GM23338 (cell line): ENCODE measurements at regions not wholly inside any gene's neighbourhood (a gene's known extent, or its start where the extent isn't known, plus 50 kb on each side); places are given as distances from the start of the nearest gene placed in this dataset.

Experiments
- ATAC-seq: fragments of 200-7000 bp; cut with Tn5 transposase; 3 replicates; pipeline ENCODE4 v1.9.1; 2020
- DNase-seq: peaks from one replicate; pipeline ENCODE4 v3.0.0-alpha.2; 2015; ENCODE audit warnings: low spot score
- H2AFZ ChIP-seq: fragments of 200-600 bp; sonication (generic); 2 replicates; pipeline ENCODE4 v1.8.0; 2016; ENCODE audit warnings: antibody characterized with exemption, mild to moderate bottlenecking, moderate library complexity
- H3F3A ChIP-seq: fragments of 200-600 bp; sonication (generic); replicated peaks from 2 replicates; pipeline ENCODE4 v1.8.0; 2017; ENCODE audit warnings: antibody characterized with exemption, mixed run types, low read depth
- H3K27ac ChIP-seq: fragments of 200-600 bp; sonication (generic); 2 replicates; pipeline ENCODE4 v1.6.1; 2016; ENCODE audit warnings: low read depth
- H3K27me3 ChIP-seq: fragments of 200-600 bp; sonication (generic); 2 replicates; pipeline ENCODE4 v1.8.0; 2016; ENCODE audit warnings: mild to moderate bottlenecking, mixed run types, moderate library complexity; ENCODE audit not compliant: insufficient read depth
- H3K36me3 ChIP-seq: fragments of 200-600 bp; sonication (generic); 2 replicates; pipeline ENCODE4 v1.8.0; 2016; ENCODE audit warnings: mild to moderate bottlenecking; ENCODE audit not compliant: insufficient read depth
- H3K4me1 ChIP-seq: fragments of 200-600 bp; sonication (generic); 2 replicates; pipeline ENCODE4 v1.8.0; 2016; ENCODE audit warnings: mild to moderate bottlenecking, moderate library complexity; ENCODE audit not compliant: insufficient read depth
- H3K4me2 ChIP-seq: fragments of 200-600 bp; sonication (generic); 2 replicates; pipeline ENCODE4 v1.7.1; 2017; ENCODE audit warnings: mixed run types
- H3K4me3 ChIP-seq: fragments of 200-600 bp; sonication (generic); 2 replicates; pipeline ENCODE4 v1.6.1; 2016; ENCODE audit warnings: mixed run types
- H3K79me2 ChIP-seq: fragments of 200-600 bp; sonication (generic); replicated peaks from 2 replicates; pipeline ENCODE4 v1.8.0; 2017; ENCODE audit warnings: mild to moderate bottlenecking; ENCODE audit not compliant: insufficient read depth
- H3K9me2 ChIP-seq: fragments of 200-600 bp; sonication (generic); 2 replicates; pipeline ENCODE4 v1.8.0; 2017; ENCODE audit not compliant: insufficient read depth
- H4K20me1 ChIP-seq: fragments of 200-600 bp; sonication (generic); replicated peaks from 2 replicates; pipeline ENCODE4 v1.8.0; 2017; ENCODE audit warnings: mild to moderate bottlenecking; ENCODE audit not compliant: insufficient read depth
- H3K27ac Mint-ChIP-seq: 2 replicates; pipeline ENCODE4 v1.8.0; 2020; ENCODE audit warnings: inconsistent platforms, mild to moderate bottlenecking, moderate library complexity, mixed read lengths
- H3K27me3 Mint-ChIP-seq: 3 replicates; pipeline ENCODE4 v1.8.0; 2022; ENCODE audit warnings: low read depth, mild to moderate bottlenecking, moderate library complexity, mixed read lengths, inconsistent platforms; ENCODE audit not compliant: insufficient read depth, poor library complexity
- H3K36me3 Mint-ChIP-seq: 3 replicates; pipeline ENCODE4 v1.8.0; 2021; ENCODE audit warnings: low read depth, mild to moderate bottlenecking, inconsistent platforms, moderate library complexity, mixed read lengths
- H3K4me1 Mint-ChIP-seq: 3 replicates; pipeline ENCODE4 v1.8.0; 2020; ENCODE audit warnings: mild to moderate bottlenecking, inconsistent platforms, mixed read lengths
- H3K4me3 Mint-ChIP-seq: 3 replicates; pipeline ENCODE4 v1.8.0; 2021; ENCODE audit warnings: moderate library complexity, mild to moderate bottlenecking, inconsistent platforms, mixed read lengths
- H3K9me3 Mint-ChIP-seq: 3 replicates; pipeline ENCODE4 v1.8.0; 2020; ENCODE audit warnings: moderate library complexity, mild to moderate bottlenecking, inconsistent platforms, mixed read lengths
- CREB1 ChIP-seq: fragments of 250-450 bp; sonication (Bioruptor Pico); IDR thresholded peaks from 2 replicates; pipeline ENCODE4 v1.5.0; 2020; ENCODE audit warnings: low read depth, mild to moderate bottlenecking, moderate library complexity
- EZH2 ChIP-seq: fragments of 200-600 bp; sonication (generic); IDR thresholded peaks from one replicate; pipeline ENCODE4 v1.8.0; 2017; ENCODE audit warnings: antibody characterized with exemption, mild to moderate bottlenecking, low read depth; ENCODE audit not compliant: unreplicated experiment
- EZH2phosphoT487 ChIP-seq: fragments of 200-600 bp; sonication (generic); IDR thresholded peaks from one replicate; pipeline ENCODE4 v1.8.1; 2018; ENCODE audit warnings: antibody characterized with exemption; ENCODE audit not compliant: unreplicated experiment
- JUNB ChIP-seq: IDR thresholded peaks from one replicate; pipeline ENCODE4 v1.6.1; 2016; ENCODE audit warnings: antibody characterized with exemption; ENCODE audit not compliant: unreplicated experiment
- NANOG ChIP-seq: IDR thresholded peaks from 2 replicates; pipeline ENCODE4 v1.6.1; 2016; ENCODE audit warnings: antibody characterized with exemption, borderline replicate concordance
- POLR2AphosphoS5 ChIP-seq: IDR thresholded peaks from 2 replicates; pipeline ENCODE4 v1.6.1; 2016; ENCODE audit warnings: antibody characterized with exemption, low read depth
- STAT1 ChIP-seq: IDR thresholded peaks from one replicate; pipeline ENCODE4 v1.6.1; 2016; ENCODE audit warnings: antibody characterized with exemption; ENCODE audit not compliant: unreplicated experiment
- ZNF114 ChIP-seq: fragments of 250-450 bp; sonication (Bioruptor Pico); IDR thresholded peaks from 2 replicates; pipeline ENCODE4 v1.5.0; 2020; ENCODE audit warnings: mild to moderate bottlenecking, moderate library complexity
- ZNF331 ChIP-seq: fragments of 250-450 bp; sonication (Bioruptor Pico); IDR thresholded peaks from 2 replicates; pipeline ENCODE4 v1.5.0; 2020; ENCODE audit warnings: low read depth, mild to moderate bottlenecking, moderate library complexity
- TF ChIP-seq, protein P1 (sequence below): IDR thresholded peaks from one replicate; pipeline ENCODE4 v1.6.1; 2018; ENCODE audit warnings: antibody characterized with exemption; ENCODE audit not compliant: unreplicated experiment
- TF ChIP-seq, protein P2 (sequence below): IDR thresholded peaks from 2 replicates; pipeline ENCODE4 v1.6.1; 2016; ENCODE audit warnings: antibody characterized with exemption
- TF ChIP-seq, protein P3 (sequence below): fragments of 250-450 bp; sonication (Bioruptor Pico); IDR thresholded peaks from 2 replicates; pipeline ENCODE4 v1.5.0; 2020; ENCODE audit warnings: mild to moderate bottlenecking, moderate library complexity

DNA sequence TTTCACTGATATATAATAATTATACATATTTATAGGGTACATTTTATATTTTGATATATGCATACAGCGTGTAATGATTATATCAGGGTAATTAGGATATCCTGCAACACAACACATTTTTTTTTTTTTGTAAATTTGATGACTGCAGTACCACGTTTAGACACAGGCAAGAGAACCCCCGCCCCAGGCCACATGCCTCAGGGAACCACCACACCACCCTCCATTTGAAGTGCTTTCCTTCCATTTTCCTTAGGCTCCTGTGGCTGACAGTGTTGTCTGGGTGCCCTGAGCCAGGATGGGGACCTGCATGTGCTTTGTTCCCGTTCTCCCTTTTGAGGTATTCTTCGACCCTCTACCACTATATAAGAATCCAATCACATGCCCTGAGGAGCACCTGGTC, 161.6 kb upstream of the CTAGE1 start (continued):
- TF ChIP-seq, protein P1, sequence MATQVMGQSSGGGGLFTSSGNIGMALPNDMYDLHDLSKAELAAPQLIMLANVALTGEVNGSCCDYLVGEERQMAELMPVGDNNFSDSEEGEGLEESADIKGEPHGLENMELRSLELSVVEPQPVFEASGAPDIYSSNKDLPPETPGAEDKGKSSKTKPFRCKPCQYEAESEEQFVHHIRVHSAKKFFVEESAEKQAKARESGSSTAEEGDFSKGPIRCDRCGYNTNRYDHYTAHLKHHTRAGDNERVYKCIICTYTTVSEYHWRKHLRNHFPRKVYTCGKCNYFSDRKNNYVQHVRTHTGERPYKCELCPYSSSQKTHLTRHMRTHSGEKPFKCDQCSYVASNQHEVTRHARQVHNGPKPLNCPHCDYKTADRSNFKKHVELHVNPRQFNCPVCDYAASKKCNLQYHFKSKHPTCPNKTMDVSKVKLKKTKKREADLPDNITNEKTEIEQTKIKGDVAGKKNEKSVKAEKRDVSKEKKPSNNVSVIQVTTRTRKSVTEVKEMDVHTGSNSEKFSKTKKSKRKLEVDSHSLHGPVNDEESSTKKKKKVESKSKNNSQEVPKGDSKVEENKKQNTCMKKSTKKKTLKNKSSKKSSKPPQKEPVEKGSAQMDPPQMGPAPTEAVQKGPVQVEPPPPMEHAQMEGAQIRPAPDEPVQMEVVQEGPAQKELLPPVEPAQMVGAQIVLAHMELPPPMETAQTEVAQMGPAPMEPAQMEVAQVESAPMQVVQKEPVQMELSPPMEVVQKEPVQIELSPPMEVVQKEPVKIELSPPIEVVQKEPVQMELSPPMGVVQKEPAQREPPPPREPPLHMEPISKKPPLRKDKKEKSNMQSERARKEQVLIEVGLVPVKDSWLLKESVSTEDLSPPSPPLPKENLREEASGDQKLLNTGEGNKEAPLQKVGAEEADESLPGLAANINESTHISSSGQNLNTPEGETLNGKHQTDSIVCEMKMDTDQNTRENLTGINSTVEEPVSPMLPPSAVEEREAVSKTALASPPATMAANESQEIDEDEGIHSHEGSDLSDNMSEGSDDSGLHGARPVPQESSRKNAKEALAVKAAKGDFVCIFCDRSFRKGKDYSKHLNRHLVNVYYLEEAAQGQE: no peak

DNA sequence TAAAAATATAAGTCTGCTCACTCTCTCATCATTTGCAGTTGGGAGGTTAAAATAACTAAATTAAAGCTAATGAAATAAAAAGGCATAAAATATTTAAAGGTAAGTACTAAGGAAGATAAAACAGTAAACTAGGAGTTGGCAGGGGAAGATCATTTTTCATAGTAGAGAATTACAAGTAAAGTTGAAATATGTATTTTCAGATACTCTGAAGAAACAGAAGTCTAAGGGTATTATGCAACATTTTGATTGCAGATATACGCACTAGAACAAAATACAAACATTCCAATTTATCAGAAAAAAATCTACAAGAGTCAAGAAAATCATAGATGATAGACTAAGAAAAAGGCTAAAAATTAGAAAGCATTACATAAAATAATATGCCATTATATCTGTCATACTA, 167.6 kb upstream of the CTAGE1 start:
- no peaks in the 10 kb centered on the region for H3F3A ChIP-seq
- H3K27me3 ChIP-seq: no peaks in the 10 kb centered on the region
- H3K79me2 ChIP-seq: no peaks in the 10 kb centered on the region
- H3K4me2 ChIP-seq: no peak overlapping the region
- DNase-seq (no peak), ATAC-seq (no peak)
- peaks cover 5% of the 10 kb centered on the region for H3K9me2 ChIP-seq
- H3K27ac ChIP-seq: no peak overlapping the region
- H3K27ac Mint-ChIP-seq: no peak overlapping the region
- no peaks in the 10 kb centered on the region for H3K4me1 ChIP-seq
- H4K20me1 ChIP-seq: no peaks in the 10 kb centered on the region
- no peak overlapping the region for H2AFZ ChIP-seq
- H3K4me1 Mint-ChIP-seq: no peaks in the 10 kb centered on the region
- no peak overlapping the region for H3K4me3 ChIP-seq
- no peaks in the 10 kb centered on the region; the same call in 2 of the 3 replicates for H3K36me3 Mint-ChIP-seq
- no peaks in the 10 kb centered on the region for H3K27me3 Mint-ChIP-seq
- no peaks in the 10 kb centered on the region for H3K9me3 Mint-ChIP-seq
- H3K4me3 Mint-ChIP-seq: no peak overlapping the region
- H3K36me3 ChIP-seq: no peaks in the 10 kb centered on the region
- no peak for TF ChIP-seq CREB1 (CRISPR knock-in tag)
- no peak for TF ChIP-seq EZH2phosphoT487
- TF ChIP-seq ZNF331 (CRISPR knock-in tag): no peak
- no peak for TF ChIP-seq STAT1
- TF ChIP-seq JUNB: no peak
- TF ChIP-seq, protein P2, sequence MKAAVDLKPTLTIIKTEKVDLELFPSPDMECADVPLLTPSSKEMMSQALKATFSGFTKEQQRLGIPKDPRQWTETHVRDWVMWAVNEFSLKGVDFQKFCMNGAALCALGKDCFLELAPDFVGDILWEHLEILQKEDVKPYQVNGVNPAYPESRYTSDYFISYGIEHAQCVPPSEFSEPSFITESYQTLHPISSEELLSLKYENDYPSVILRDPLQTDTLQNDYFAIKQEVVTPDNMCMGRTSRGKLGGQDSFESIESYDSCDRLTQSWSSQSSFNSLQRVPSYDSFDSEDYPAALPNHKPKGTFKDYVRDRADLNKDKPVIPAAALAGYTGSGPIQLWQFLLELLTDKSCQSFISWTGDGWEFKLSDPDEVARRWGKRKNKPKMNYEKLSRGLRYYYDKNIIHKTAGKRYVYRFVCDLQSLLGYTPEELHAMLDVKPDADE: no peak
- no peak for TF ChIP-seq EZH2
- TF ChIP-seq, protein P3, sequence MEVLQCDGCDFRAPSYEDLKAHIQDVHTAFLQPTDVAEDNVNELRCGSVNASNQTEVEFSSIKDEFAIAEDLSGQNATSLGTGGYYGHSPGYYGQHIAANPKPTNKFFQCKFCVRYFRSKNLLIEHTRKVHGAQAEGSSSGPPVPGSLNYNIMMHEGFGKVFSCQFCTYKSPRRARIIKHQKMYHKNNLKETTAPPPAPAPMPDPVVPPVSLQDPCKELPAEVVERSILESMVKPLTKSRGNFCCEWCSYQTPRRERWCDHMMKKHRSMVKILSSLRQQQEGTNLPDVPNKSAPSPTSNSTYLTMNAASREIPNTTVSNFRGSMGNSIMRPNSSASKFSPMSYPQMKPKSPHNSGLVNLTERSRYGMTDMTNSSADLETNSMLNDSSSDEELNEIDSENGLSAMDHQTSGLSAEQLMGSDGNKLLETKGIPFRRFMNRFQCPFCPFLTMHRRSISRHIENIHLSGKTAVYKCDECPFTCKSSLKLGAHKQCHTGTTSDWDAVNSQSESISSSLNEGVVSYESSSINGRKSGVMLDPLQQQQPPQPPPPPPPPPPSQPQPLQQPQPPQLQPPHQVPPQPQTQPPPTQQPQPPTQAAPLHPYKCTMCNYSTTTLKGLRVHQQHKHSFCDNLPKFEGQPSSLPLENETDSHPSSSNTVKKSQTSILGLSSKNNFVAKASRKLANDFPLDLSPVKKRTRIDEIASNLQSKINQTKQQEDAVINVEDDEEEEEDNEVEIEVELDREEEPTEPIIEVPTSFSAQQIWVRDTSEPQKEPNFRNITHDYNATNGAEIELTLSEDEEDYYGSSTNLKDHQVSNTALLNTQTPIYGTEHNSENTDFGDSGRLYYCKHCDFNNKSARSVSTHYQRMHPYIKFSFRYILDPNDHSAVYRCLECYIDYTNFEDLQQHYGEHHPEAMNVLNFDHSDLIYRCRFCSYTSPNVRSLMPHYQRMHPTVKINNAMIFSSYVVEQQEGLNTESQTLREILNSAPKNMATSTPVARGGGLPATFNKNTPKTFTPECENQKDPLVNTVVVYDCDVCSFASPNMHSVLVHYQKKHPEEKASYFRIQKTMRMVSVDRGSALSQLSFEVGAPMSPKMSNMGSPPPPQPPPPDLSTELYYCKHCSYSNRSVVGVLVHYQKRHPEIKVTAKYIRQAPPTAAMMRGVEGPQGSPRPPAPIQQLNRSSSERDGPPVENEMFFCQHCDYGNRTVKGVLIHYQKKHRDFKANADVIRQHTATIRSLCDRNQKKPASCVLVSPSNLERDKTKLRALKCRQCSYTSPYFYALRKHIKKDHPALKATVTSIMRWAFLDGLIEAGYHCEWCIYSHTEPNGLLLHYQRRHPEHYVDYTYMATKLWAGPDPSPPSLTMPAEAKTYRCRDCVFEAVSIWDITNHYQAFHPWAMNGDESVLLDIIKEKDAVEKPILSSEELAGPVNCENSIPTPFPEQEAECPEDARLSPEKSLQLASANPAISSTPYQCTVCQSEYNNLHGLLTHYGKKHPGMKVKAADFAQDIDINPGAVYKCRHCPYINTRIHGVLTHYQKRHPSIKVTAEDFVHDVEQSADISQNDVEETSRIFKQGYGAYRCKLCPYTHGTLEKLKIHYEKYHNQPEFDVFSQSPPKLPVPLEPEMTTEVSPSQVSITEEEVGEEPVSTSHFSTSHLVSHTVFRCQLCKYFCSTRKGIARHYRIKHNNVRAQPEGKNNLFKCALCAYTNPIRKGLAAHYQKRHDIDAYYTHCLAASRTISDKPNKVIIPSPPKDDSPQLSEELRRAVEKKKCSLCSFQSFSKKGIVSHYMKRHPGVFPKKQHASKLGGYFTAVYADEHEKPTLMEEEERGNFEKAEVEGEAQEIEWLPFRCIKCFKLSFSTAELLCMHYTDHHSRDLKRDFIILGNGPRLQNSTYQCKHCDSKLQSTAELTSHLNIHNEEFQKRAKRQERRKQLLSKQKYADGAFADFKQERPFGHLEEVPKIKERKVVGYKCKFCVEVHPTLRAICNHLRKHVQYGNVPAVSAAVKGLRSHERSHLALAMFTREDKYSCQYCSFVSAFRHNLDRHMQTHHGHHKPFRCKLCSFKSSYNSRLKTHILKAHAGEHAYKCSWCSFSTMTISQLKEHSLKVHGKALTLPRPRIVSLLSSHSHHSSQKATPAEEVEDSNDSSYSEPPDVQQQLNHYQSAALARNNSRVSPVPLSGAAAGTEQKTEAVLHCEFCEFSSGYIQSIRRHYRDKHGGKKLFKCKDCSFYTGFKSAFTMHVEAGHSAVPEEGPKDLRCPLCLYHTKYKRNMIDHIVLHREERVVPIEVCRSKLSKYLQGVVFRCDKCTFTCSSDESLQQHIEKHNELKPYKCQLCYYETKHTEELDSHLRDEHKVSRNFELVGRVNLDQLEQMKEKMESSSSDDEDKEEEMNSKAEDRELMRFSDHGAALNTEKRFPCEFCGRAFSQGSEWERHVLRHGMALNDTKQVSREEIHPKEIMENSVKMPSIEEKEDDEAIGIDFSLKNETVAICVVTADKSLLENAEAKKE (CRISPR knock-in tag): no peak
- no peak for TF ChIP-seq POLR2AphosphoS5
- TF ChIP-seq NANOG: no peak
- TF ChIP-seq ZNF114 (CRISPR knock-in tag): no peak
- TF ChIP-seq, protein P1: no peak
